Vagina (tissue), 2 donors: ENCODE measurements at regions not wholly inside any gene's neighbourhood (a gene's known extent, or its start where the extent isn't known, plus 50 kb on each side); places are given as distances from the start of the nearest gene placed in this dataset.

ENCODE experiments used
- POLR2A ChIP-seq, 2 donors: fragments of 450-650 bp; IDR thresholded peaks; one replicate each; pipeline ENCODE4 v1.6.1; 2017; ENCODE audit warnings: antibody characterized with exemption in 2 of 2, mild to moderate bottlenecking in 2 of 2, moderate library complexity in 2 of 2
- TF ChIP-seq, protein P1 (sequence below), 3 experiments: fragments of 450-650 bp in 2 of 3; fragments of 200-600 bp in 1 of 3; sonication (generic) in 1 of 3; IDR thresholded peaks; one replicate each; pipeline ENCODE4 v1.5.1; 2017 to 2019; ENCODE audit warnings: antibody characterized with exemption in 3 of 3, mild to moderate bottlenecking in 2 of 3, moderate library complexity in 2 of 3

- TF ChIP-seq, protein P1, sequence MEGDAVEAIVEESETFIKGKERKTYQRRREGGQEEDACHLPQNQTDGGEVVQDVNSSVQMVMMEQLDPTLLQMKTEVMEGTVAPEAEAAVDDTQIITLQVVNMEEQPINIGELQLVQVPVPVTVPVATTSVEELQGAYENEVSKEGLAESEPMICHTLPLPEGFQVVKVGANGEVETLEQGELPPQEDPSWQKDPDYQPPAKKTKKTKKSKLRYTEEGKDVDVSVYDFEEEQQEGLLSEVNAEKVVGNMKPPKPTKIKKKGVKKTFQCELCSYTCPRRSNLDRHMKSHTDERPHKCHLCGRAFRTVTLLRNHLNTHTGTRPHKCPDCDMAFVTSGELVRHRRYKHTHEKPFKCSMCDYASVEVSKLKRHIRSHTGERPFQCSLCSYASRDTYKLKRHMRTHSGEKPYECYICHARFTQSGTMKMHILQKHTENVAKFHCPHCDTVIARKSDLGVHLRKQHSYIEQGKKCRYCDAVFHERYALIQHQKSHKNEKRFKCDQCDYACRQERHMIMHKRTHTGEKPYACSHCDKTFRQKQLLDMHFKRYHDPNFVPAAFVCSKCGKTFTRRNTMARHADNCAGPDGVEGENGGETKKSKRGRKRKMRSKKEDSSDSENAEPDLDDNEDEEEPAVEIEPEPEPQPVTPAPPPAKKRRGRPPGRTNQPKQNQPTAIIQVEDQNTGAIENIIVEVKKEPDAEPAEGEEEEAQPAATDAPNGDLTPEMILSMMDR (IDR thresholded peaks at IDR 0.05), result no peak
- TF ChIP-seq POLR2A (IDR thresholded peaks at IDR 0.05), result no peak
Observed at GRCh38 chr16:35562919-35563318, 2103.5 kb downstream of the TP53TG3F start.
